Esophagus muscularis mucosa (tissue), 4 donors: ENCODE measurements at regions not wholly inside any gene's neighbourhood (a gene's known extent, or its start where the extent isn't known, plus 50 kb on each side); places are given as distances from the start of the nearest gene placed in this dataset.

Source experiments
- EP300 ChIP-seq: sonication (generic); formaldehyde crosslinking; IDR thresholded peaks from one replicate; pipeline ENCODE4 v1.6.1; 2017; ENCODE audit warnings: antibody characterized with exemption
- POLR2AphosphoS5 ChIP-seq, 2 donors: sonication (generic); formaldehyde crosslinking; IDR thresholded peaks; one replicate each; pipeline ENCODE4 v1.6.1; 2017; ENCODE audit warnings: antibody characterized with exemption in 2 of 2
- TF ChIP-seq, protein P1 (sequence below), 3 experiments: fragments of 200-600 bp in 2 of 3; fragments of 450-650 bp in 1 of 3; sonication (generic) in 2 of 3; IDR thresholded peaks; one replicate each; pipeline ENCODE4 v1.5.1; 2017 to 2019; ENCODE audit warnings: antibody characterized with exemption in 3 of 3, mild to moderate bottlenecking in 2 of 3, moderate library complexity in 1 of 3

DNA sequence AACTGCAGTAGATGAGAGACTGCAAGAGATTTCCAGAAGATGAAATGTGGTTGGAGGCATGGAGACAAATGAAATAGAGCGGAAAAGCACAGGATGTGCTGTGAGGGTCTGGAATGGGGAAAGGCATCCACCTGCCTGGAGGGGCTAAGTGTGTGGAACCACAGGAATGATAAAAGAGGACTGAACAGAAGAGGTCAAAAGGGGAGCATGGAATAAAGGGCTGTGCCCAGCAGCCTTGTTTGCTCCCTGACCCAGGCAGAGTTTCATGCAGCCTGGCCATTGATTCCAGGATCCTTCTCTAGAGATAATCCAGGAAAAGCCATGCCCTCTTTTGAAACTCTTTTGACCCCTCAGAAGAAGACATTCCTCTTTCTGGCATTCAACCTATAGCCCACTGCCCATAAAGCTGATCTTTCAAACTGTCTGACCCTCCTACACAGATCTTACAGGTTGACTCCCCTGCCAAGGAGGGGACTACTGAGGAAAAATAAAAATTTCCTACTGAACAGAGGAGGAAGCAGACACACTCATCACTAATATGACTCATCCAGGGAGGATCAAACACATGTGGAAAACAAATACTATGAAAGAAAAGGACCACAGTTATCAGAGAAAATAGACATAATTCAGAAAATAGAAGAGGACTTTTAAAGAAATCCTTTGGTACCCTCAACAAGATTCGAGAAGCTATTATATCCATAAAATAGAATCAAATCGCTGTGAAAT is 273.5 kb upstream of the PCSK5 start:
- TF ChIP-seq, protein P1, sequence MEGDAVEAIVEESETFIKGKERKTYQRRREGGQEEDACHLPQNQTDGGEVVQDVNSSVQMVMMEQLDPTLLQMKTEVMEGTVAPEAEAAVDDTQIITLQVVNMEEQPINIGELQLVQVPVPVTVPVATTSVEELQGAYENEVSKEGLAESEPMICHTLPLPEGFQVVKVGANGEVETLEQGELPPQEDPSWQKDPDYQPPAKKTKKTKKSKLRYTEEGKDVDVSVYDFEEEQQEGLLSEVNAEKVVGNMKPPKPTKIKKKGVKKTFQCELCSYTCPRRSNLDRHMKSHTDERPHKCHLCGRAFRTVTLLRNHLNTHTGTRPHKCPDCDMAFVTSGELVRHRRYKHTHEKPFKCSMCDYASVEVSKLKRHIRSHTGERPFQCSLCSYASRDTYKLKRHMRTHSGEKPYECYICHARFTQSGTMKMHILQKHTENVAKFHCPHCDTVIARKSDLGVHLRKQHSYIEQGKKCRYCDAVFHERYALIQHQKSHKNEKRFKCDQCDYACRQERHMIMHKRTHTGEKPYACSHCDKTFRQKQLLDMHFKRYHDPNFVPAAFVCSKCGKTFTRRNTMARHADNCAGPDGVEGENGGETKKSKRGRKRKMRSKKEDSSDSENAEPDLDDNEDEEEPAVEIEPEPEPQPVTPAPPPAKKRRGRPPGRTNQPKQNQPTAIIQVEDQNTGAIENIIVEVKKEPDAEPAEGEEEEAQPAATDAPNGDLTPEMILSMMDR (IDR thresholded peaks at IDR 0.05): no peak
- TF ChIP-seq POLR2AphosphoS5 (IDR thresholded peaks at IDR 0.05) (no peak), EP300 (no peak)
